Mesenchymal stem cell (in vitro differentiated cells and primary cell): ENCODE measurements at regions not wholly inside any gene's neighbourhood (a gene's known extent, or its start where the extent isn't known, plus 50 kb on each side); places are given as distances from the start of the nearest gene placed in this dataset.

Experiments
- DNase-seq: peaks from one replicate; pipeline ENCODE4 v3.0.0-alpha.2; 2013
- H2AFZ ChIP-seq: one replicate; pipeline ENCODE4 v1.6.1; 2013; ENCODE audit warnings: low read depth, mild to moderate bottlenecking, control low read depth, inconsistent platforms, low read length, moderate library complexity
- H2AK5ac ChIP-seq: 2 replicates; pipeline ENCODE4 v1.6.1; 2013; ENCODE audit warnings: low read length, moderate library complexity, mild to moderate bottlenecking, inconsistent platforms; ENCODE audit not compliant: severe bottlenecking
- H2BK120ac ChIP-seq: one replicate; pipeline ENCODE4 v1.6.1; 2013; ENCODE audit warnings: low read depth, mild to moderate bottlenecking, inconsistent platforms, low read length, moderate library complexity
- H2BK12ac ChIP-seq, 2 experiments: one replicate each; pipeline ENCODE4 v1.6.1; 2013; ENCODE audit warnings: inconsistent platforms in 2 of 2, low read length in 2 of 2, mild to moderate bottlenecking in 2 of 2, moderate library complexity in 2 of 2, control low read depth in 1 of 2
- H2BK15ac ChIP-seq: one replicate; pipeline ENCODE4 v1.6.1; 2013; ENCODE audit warnings: mild to moderate bottlenecking, low read depth, inconsistent platforms; ENCODE audit not compliant: poor library complexity, severe bottlenecking
- H2BK5ac ChIP-seq: 2 replicates; pipeline ENCODE4 v1.6.1; 2013; ENCODE audit warnings: low read depth, mild to moderate bottlenecking, low read length, control low read depth, inconsistent platforms; ENCODE audit not compliant: poor library complexity, severe bottlenecking
- H3K14ac ChIP-seq, 2 experiments: one replicate each; pipeline ENCODE4 v1.6.1; 2013; ENCODE audit warnings: inconsistent platforms in 2 of 2, low read length in 2 of 2, control low read depth in 1 of 2, mild to moderate bottlenecking in 1 of 2, moderate library complexity in 1 of 2
- H3K18ac ChIP-seq, 2 experiments: one replicate each; pipeline ENCODE4 v1.6.1; 2013; ENCODE audit warnings: inconsistent platforms in 2 of 2, low read length in 2 of 2, control low read depth in 1 of 2, low read depth in 1 of 2, mild to moderate bottlenecking in 1 of 2
- H3K23ac ChIP-seq, 2 experiments: one replicate each; pipeline ENCODE4 v1.6.1; 2013; ENCODE audit warnings: inconsistent platforms in 2 of 2, low read length in 2 of 2, mild to moderate bottlenecking in 2 of 2, moderate library complexity in 2 of 2, control low read depth in 1 of 2
- H3K27ac ChIP-seq: 2 replicates; pipeline ENCODE4 v1.5.1; 2013; ENCODE audit warnings: mild to moderate bottlenecking, moderate library complexity, low read length, control low read depth, inconsistent platforms; ENCODE audit not compliant: poor library complexity, severe bottlenecking
- H3K27me3 ChIP-seq, 2 experiments: 2 replicates each; pipeline versions ENCODE4 v1.6.1 to v1.7.0; 2013; ENCODE audit warnings: low read length in 2 of 2, mild to moderate bottlenecking in 2 of 2, moderate library complexity in 2 of 2, control low read depth in 1 of 2, inconsistent platforms in 1 of 2; ENCODE audit not compliant: control insufficient read depth in 1 of 2, insufficient read depth in 1 of 2
- H3K36me3 ChIP-seq, 2 experiments: 2 replicates each; pipeline versions ENCODE4 v1.6.1 to v1.7.0; 2013; ENCODE audit warnings: low read length in 2 of 2, control low read depth in 1 of 2, inconsistent platforms in 1 of 2, low read depth in 1 of 2, mild to moderate bottlenecking in 1 of 2; ENCODE audit not compliant: insufficient read depth in 2 of 2, control insufficient read depth in 1 of 2
- H3K4ac ChIP-seq, 2 experiments: one replicate each; pipeline ENCODE4 v1.6.1; 2013; ENCODE audit warnings: inconsistent platforms in 2 of 2, low read length in 2 of 2, mild to moderate bottlenecking in 2 of 2, moderate library complexity in 2 of 2, control low read depth in 1 of 2, low read depth in 1 of 2
- H3K4me1 ChIP-seq: 2 replicates; pipeline ENCODE4 v1.6.1; 2013; ENCODE audit warnings: low read depth, low read length, control low read depth; ENCODE audit not compliant: control insufficient read depth, insufficient read depth
- H3K4me2 ChIP-seq: 2 replicates; pipeline ENCODE4 v1.6.1; 2013; ENCODE audit warnings: low read length, mild to moderate bottlenecking, inconsistent platforms; ENCODE audit not compliant: poor library complexity, severe bottlenecking
- H3K4me3 ChIP-seq, 2 experiments: 2 replicates each; pipeline versions ENCODE4 v1.5.1 to v1.7.0; 2013; ENCODE audit warnings: low read length in 2 of 2, mild to moderate bottlenecking in 2 of 2, control low read depth in 1 of 2, low read depth in 1 of 2; ENCODE audit not compliant: insufficient read depth in 1 of 2
- H3K79me1 ChIP-seq: replicated peaks from 2 replicates; pipeline ENCODE4 v1.6.1; 2013; ENCODE audit warnings: mild to moderate bottlenecking, control low read depth, low read length, inconsistent platforms; ENCODE audit not compliant: poor library complexity, severe bottlenecking
- H3K9ac ChIP-seq: 2 replicates; pipeline ENCODE4 v1.7.0; 2013; ENCODE audit warnings: mild to moderate bottlenecking, low read length, moderate library complexity
- H3K9me3 ChIP-seq: 2 replicates; pipeline ENCODE4 v1.7.0; 2013; ENCODE audit warnings: mild to moderate bottlenecking, low read length; ENCODE audit not compliant: control insufficient read depth
- H4K8ac ChIP-seq: one replicate; pipeline ENCODE4 v1.6.1; 2013; ENCODE audit warnings: inconsistent platforms, mild to moderate bottlenecking, low read length, moderate library complexity
- H4K91ac ChIP-seq: one replicate; pipeline ENCODE4 v1.6.1; 2013; ENCODE audit warnings: mild to moderate bottlenecking, low read length, inconsistent platforms
- WGBS: methylation state at CpG from one replicate; pipeline ENCODE4 v1.1.7; 2013; ENCODE audit warnings: mixed read lengths; 5-methylcytosine and 5-hydroxymethylcytosine counted together

GRCh38 chr3:23656199-23656598 lies 149.6 kb upstream of the UBE2E1 start:
- H3K79me1 ChIP-seq, result no peaks in the 10 kb centered on the region
- WGBS, result 97% methylated on average over 5 of the region's 5 CpGs
- no peak overlapping the region for H3K27ac ChIP-seq
- no peak overlapping the region for H2AFZ ChIP-seq
- H2BK120ac ChIP-seq, result no peak overlapping the region
- no peak overlapping the region for H3K4me3 ChIP-seq
- H3K4me1 ChIP-seq, result no peaks in the 10 kb centered on the region
- H2BK5ac ChIP-seq, result no peak overlapping the region
- H3K9ac ChIP-seq, result no peak overlapping the region
- no peak overlapping the region for H3K18ac ChIP-seq
- no peak overlapping the region for H3K14ac ChIP-seq
- peaks cover 9% of the 10 kb centered on the region for H3K9me3 ChIP-seq
- no peak overlapping the region for H2BK15ac ChIP-seq
- H3K4ac ChIP-seq, result no peak overlapping the region
- no peak for DNase-seq
- no peaks in the 10 kb centered on the region for H3K27me3 ChIP-seq
- no peak overlapping the region for H2AK5ac ChIP-seq
- H3K4me2 ChIP-seq, result no peak overlapping the region
- no peak overlapping the region for H4K91ac ChIP-seq
- no peak overlapping the region for H4K8ac ChIP-seq
- H3K23ac ChIP-seq, result no peak overlapping the region
- H2BK12ac ChIP-seq, result no peak overlapping the region
- no peaks in the 10 kb centered on the region for H3K36me3 ChIP-seq

GRCh38 chr3:23656821-23657220 lies 148.9 kb upstream of the UBE2E1 start:
- Histone ChIP-seq H3K4me1 (no peaks in the 10 kb centered on the region), H3K27ac (no peak overlapping the region), H3K4ac (no peak overlapping the region), H4K8ac (no peak overlapping the region), H3K36me3 (no peaks in the 10 kb centered on the region), H2BK5ac (no peak overlapping the region), H3K4me3 (no peak overlapping the region), H3K18ac (no peak overlapping the region), H2BK12ac (no peak overlapping the region), H2AFZ (no peak overlapping the region), H3K79me1 (no peaks in the 10 kb centered on the region), H3K9me3 (peaks cover 9% of the 10 kb centered on the region), H3K9ac (no peak overlapping the region), H4K91ac (no peak overlapping the region), H3K14ac (no peak overlapping the region), H2BK120ac (no peak overlapping the region), H3K27me3 (no peaks in the 10 kb centered on the region), H3K23ac (no peak overlapping the region), H2BK15ac (no peak overlapping the region), H3K4me2 (no peak overlapping the region), H2AK5ac (no peak overlapping the region)
- WGBS, result 92% methylated on average over 4 of the region's 5 CpGs
- no peak for DNase-seq

GRCh38 chr3:23657647-23658046 lies 148.1 kb upstream of the UBE2E1 start:
- Histone ChIP-seq H2BK5ac (no peak overlapping the region), H3K4me3 (no peak overlapping the region), H3K27ac (no peak overlapping the region), H3K9me3 (peaks cover 9% of the 10 kb centered on the region), H3K36me3 (no peaks in the 10 kb centered on the region), H3K23ac (no peak overlapping the region), H3K4ac (no peak overlapping the region), H3K18ac (no peak overlapping the region), H2BK120ac (no peak overlapping the region), H3K79me1 (no peaks in the 10 kb centered on the region), H4K8ac (no peak overlapping the region), H3K14ac (no peak overlapping the region), H2AK5ac (no peak overlapping the region), H3K9ac (no peak overlapping the region), H2AFZ (no peak overlapping the region), H4K91ac (no peak overlapping the region), H2BK12ac (no peak overlapping the region), H3K27me3 (no peaks in the 10 kb centered on the region), H3K4me1 (no peaks in the 10 kb centered on the region), H3K4me2 (no peak overlapping the region), H2BK15ac (no peak overlapping the region)
- WGBS, result 93% methylated on average over 3 of the region's 3 CpGs
- no peak for DNase-seq

- Histone ChIP-seq H2BK15ac (no peak overlapping the region), H3K4ac (no peak overlapping the region), H3K9me3 (peaks cover 9% of the 10 kb centered on the region), H2BK12ac (no peak overlapping the region), H3K4me3 (no peak overlapping the region), H3K27ac (no peak overlapping the region), H4K8ac (no peak overlapping the region), H3K4me2 (no peak overlapping the region), H4K91ac (no peak overlapping the region), H2AFZ (no peak overlapping the region), H3K9ac (no peak overlapping the region), H3K4me1 (no peaks in the 10 kb centered on the region), H3K79me1 (no peaks in the 10 kb centered on the region), H3K36me3 (no peaks in the 10 kb centered on the region), H2BK5ac (no peak overlapping the region), H3K18ac (no peak overlapping the region), H2BK120ac (no peak overlapping the region), H2AK5ac (no peak overlapping the region), H3K14ac (no peak overlapping the region), H3K23ac (no peak overlapping the region), H3K27me3 (no peaks in the 10 kb centered on the region)
- WGBS, result 48% methylated on average over 7 of the region's 8 CpGs
- DNase-seq, result no peak
These were observed 146.5 kb upstream of the UBE2E1 start for GRCh38 chr3:23659274-23659673.
